Breast epithelium (tissue), 3 donors: ENCODE measurements at regions not wholly inside any gene's neighbourhood (a gene's known extent, or its start where the extent isn't known, plus 50 kb on each side); places are given as distances from the start of the nearest gene placed in this dataset.

ENCODE experiments used
- POLR2A ChIP-seq: fragments of 450-650 bp; IDR thresholded peaks from one replicate; pipeline ENCODE4 v1.6.1; 2016; ENCODE audit warnings: antibody characterized with exemption, mild to moderate bottlenecking, moderate library complexity
- TF ChIP-seq, protein P1 (sequence below), 3 donors: fragments of 450-650 bp; IDR thresholded peaks; one replicate each; pipeline ENCODE4 v1.5.1; 2016 to 2017; ENCODE audit warnings: antibody characterized with exemption in 3 of 3, mild to moderate bottlenecking in 3 of 3, moderate library complexity in 3 of 3

- TF ChIP-seq, protein P1, sequence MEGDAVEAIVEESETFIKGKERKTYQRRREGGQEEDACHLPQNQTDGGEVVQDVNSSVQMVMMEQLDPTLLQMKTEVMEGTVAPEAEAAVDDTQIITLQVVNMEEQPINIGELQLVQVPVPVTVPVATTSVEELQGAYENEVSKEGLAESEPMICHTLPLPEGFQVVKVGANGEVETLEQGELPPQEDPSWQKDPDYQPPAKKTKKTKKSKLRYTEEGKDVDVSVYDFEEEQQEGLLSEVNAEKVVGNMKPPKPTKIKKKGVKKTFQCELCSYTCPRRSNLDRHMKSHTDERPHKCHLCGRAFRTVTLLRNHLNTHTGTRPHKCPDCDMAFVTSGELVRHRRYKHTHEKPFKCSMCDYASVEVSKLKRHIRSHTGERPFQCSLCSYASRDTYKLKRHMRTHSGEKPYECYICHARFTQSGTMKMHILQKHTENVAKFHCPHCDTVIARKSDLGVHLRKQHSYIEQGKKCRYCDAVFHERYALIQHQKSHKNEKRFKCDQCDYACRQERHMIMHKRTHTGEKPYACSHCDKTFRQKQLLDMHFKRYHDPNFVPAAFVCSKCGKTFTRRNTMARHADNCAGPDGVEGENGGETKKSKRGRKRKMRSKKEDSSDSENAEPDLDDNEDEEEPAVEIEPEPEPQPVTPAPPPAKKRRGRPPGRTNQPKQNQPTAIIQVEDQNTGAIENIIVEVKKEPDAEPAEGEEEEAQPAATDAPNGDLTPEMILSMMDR (IDR thresholded peaks at IDR 0.05) = no peak
- TF ChIP-seq POLR2A = no peak
Measured at GRCh38 chr7:20554072-20554471, 61.4 kb upstream of the ABCB5 start.
